Thyroid gland (tissue), 4 donors: ENCODE measurements at regions not wholly inside any gene's neighbourhood (a gene's known extent, or its start where the extent isn't known, plus 50 kb on each side); places are given as distances from the start of the nearest gene placed in this dataset.

ENCODE experiments used
- POLR2A ChIP-seq, 2 donors: fragments of 450-650 bp; IDR thresholded peaks; one replicate each; pipeline ENCODE4 v1.6.1; 2017; ENCODE audit warnings: antibody characterized with exemption in 2 of 2, mild to moderate bottlenecking in 2 of 2, moderate library complexity in 1 of 2
- TF ChIP-seq, protein P1 (sequence below), 6 experiments: fragments of 200-600 bp in 3 of 6; fragments of 450-650 bp in 3 of 6; sonication (generic) in 3 of 6; IDR thresholded peaks; one replicate each; pipeline ENCODE4 v1.5.1; 2016 to 2019; ENCODE audit warnings: antibody characterized with exemption in 6 of 6, mild to moderate bottlenecking in 2 of 6, inconsistent platforms in 1 of 6, moderate library complexity in 1 of 6

DNA sequence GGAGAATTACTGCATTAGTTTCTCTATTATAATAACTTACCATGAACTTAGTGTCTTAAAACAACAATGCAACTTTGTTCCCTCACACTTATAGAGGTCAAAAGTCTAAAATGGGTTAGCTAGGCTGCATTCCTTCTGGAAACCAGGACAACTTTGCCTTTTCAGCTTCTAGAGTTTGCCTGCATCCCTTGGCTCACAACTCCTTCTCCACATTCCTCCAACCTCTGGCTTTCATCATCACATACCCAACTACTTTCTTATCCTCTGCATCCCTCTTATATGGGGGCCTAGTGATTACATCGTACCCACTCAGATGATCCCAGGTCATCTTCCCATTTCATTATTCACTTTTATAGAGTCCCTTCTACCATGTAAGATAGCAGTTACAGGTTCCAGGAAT lies 251.1 kb downstream of the C12orf50 start:
- TF ChIP-seq, protein P1, sequence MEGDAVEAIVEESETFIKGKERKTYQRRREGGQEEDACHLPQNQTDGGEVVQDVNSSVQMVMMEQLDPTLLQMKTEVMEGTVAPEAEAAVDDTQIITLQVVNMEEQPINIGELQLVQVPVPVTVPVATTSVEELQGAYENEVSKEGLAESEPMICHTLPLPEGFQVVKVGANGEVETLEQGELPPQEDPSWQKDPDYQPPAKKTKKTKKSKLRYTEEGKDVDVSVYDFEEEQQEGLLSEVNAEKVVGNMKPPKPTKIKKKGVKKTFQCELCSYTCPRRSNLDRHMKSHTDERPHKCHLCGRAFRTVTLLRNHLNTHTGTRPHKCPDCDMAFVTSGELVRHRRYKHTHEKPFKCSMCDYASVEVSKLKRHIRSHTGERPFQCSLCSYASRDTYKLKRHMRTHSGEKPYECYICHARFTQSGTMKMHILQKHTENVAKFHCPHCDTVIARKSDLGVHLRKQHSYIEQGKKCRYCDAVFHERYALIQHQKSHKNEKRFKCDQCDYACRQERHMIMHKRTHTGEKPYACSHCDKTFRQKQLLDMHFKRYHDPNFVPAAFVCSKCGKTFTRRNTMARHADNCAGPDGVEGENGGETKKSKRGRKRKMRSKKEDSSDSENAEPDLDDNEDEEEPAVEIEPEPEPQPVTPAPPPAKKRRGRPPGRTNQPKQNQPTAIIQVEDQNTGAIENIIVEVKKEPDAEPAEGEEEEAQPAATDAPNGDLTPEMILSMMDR (IDR thresholded peaks at IDR 0.05) = no peak
- TF ChIP-seq POLR2A (IDR thresholded peaks at IDR 0.05) = no peak
